GM23338 (cell line): ENCODE measurements at regions not wholly inside any gene's neighbourhood (a gene's known extent, or its start where the extent isn't known, plus 50 kb on each side); places are given as distances from the start of the nearest gene placed in this dataset.

ENCODE experiments used
- CTCF ChIP-seq, 2 experiments: fragments of 200-600 bp in 1 of 2; sonication (generic) in 1 of 2; conservative IDR thresholded peaks; 2 replicates each; pipeline versions ENCODE4 v1.5.1 to v1.6.1; 2016 to 2017; ENCODE audit warnings: antibody characterized with exemption in 2 of 2, low read depth in 2 of 2, mild to moderate bottlenecking in 2 of 2, moderate library complexity in 1 of 2
- ETS1 ChIP-seq: IDR thresholded peaks from 2 replicates; pipeline ENCODE4 v1.6.1; 2016; ENCODE audit warnings: antibody characterized with exemption
- EZH2 ChIP-seq: fragments of 200-600 bp; sonication (generic); IDR thresholded peaks from one replicate; pipeline ENCODE4 v1.8.0; 2017; ENCODE audit warnings: antibody characterized with exemption, mild to moderate bottlenecking, low read depth; ENCODE audit not compliant: unreplicated experiment
- EZH2phosphoT487 ChIP-seq: fragments of 200-600 bp; sonication (generic); IDR thresholded peaks from one replicate; pipeline ENCODE4 v1.8.1; 2018; ENCODE audit warnings: antibody characterized with exemption; ENCODE audit not compliant: unreplicated experiment
- POLR2AphosphoS5 ChIP-seq: IDR thresholded peaks from 2 replicates; pipeline ENCODE4 v1.6.1; 2016; ENCODE audit warnings: antibody characterized with exemption, low read depth
- REST ChIP-seq: IDR thresholded peaks from one replicate; pipeline ENCODE4 v1.6.1; 2018; ENCODE audit warnings: antibody characterized with exemption; ENCODE audit not compliant: unreplicated experiment

- no peak for TF ChIP-seq CTCF (conservative IDR thresholded peaks at IDR 0.05; ENCODE audit: low read depth in 2 of 2)
- TF ChIP-seq EZH2, result no peak
- TF ChIP-seq EZH2phosphoT487, result no peak
- no peak for TF ChIP-seq REST
- TF ChIP-seq ETS1, result no peak
- TF ChIP-seq POLR2AphosphoS5, result no peak
These were observed 540.1 kb upstream of the TENM4 start for GRCh38 chr11:79980916-79981315.
